Panc1 (cell line): ENCODE measurements at regions not wholly inside any gene's neighbourhood (a gene's known extent, or its start where the extent isn't known, plus 50 kb on each side); places are given as distances from the start of the nearest gene placed in this dataset.

ENCODE experiments used
- ATAC-seq: fragments of 200-7000 bp; cut with Tn5 transposase; 2 replicates; pipeline ENCODE4 v1.9.1; 2020; ENCODE audit warnings: mild to moderate bottlenecking, moderate library complexity
- BruUV-seq: library from RNA; stranded (reverse); fragments of 400-500 nt; replicated peaks from 2 replicates; lab custom pipeline; 2021; lab: Mats Ljungman, UMichigan
- CTCF ChIA-PET: fragments of 300-600 bp; sonication (Branson Sonifier 250); formaldehyde crosslinking; loops from one replicate; lab custom pipeline; 2022; ENCODE audit warnings: antibody characterized with exemption; lab: Charles Lee
- POLR2A ChIA-PET: fragments of 300-600 bp; sonication (Branson Sonifier 250); formaldehyde crosslinking; loops from one replicate; lab custom pipeline; 2022; ENCODE audit warnings: antibody characterized with exemption; lab: Charles Lee
- DNase-seq: peaks from one replicate; pipeline ENCODE4 v3.0.0-alpha.2; 2010; ENCODE audit warnings: low read depth, low spot score
- H3K27ac ChIP-seq: 2 replicates; pipeline ENCODE4 v1.5.1; 2011; ENCODE audit warnings: mild to moderate bottlenecking, low read length, inconsistent platforms
- H3K27me3 ChIP-seq: fragments of 200-500 bp; sonication (Bioruptor generic); 2 replicates; pipeline ENCODE4 v1.6.0; 2014; ENCODE audit warnings: low read length, inconsistent platforms; ENCODE audit not compliant: control insufficient read depth, insufficient read depth
- H3K36me3 ChIP-seq: fragments of 200-500 bp; sonication (Bioruptor generic); 2 replicates; pipeline ENCODE4 v1.5.1; 2014; ENCODE audit warnings: inconsistent platforms, mild to moderate bottlenecking, low read length, moderate library complexity; ENCODE audit not compliant: control insufficient read depth, insufficient read depth
- H3K4me1 ChIP-seq: 2 replicates; pipeline ENCODE4 v1.5.1; 2011; ENCODE audit warnings: inconsistent platforms, mild to moderate bottlenecking, low read length, moderate library complexity; ENCODE audit not compliant: control insufficient read depth, insufficient read depth
- H3K4me3 ChIP-seq, 2 experiments: 2 replicates each; pipeline ENCODE4 v1.5.1; 2011 to 2012; ENCODE audit warnings: low read depth in 2 of 2, low read length in 2 of 2, mild to moderate bottlenecking in 2 of 2, inconsistent platforms in 1 of 2, moderate library complexity in 1 of 2
- H3K9me3 ChIP-seq: fragments of 200-500 bp; sonication (Bioruptor generic); 2 replicates; pipeline ENCODE4 v1.5.1; 2014; ENCODE audit warnings: low read depth, mild to moderate bottlenecking, inconsistent platforms, low read length, moderate library complexity; ENCODE audit not compliant: control insufficient read depth, insufficient read depth
- CTCF ChIP-seq: fragments of 450-650 bp; IDR thresholded peaks from 2 replicates; pipeline ENCODE4 v1.5.1; 2017; ENCODE audit warnings: mild to moderate bottlenecking
- POLR2AphosphoS5 ChIP-seq: IDR thresholded peaks from 2 replicates; pipeline ENCODE4 v1.6.1; 2012; ENCODE audit warnings: mild to moderate bottlenecking, low read depth, low read length, moderate library complexity
- REST ChIP-seq, 2 experiments: IDR thresholded peaks; 2 replicates each; pipeline ENCODE4 v1.6.1; 2011 to 2012; ENCODE audit warnings: low read depth in 2 of 2, control low read depth in 1 of 2, low read length in 1 of 2, mild to moderate bottlenecking in 1 of 2, moderate library complexity in 1 of 2; ENCODE audit not compliant: insufficient read depth in 1 of 2
- SIN3A ChIP-seq: IDR thresholded peaks from 2 replicates; pipeline ENCODE4 v1.6.1; 2012; ENCODE audit warnings: low read depth, mild to moderate bottlenecking, low read length, moderate library complexity, borderline replicate concordance; ENCODE audit not compliant: insufficient read depth
- TCF7L2 ChIP-seq: IDR thresholded peaks from 2 replicates; pipeline ENCODE4 v1.6.1; 2011; ENCODE audit warnings: mild to moderate bottlenecking, low read depth, low read length, inconsistent platforms
- in situ Hi-C: cut with HindIII; loops from 2 replicates; pipeline ENCODE4 v1.10.0; 2016; ENCODE audit warnings: low sequenced_read_pairs, low pct_unique_long_range_greater_than_20kb
- intact Hi-C: fragments of 100-400 bp; cut with micrococcal nuclease; formaldehyde crosslinking; loops from one replicate; pipeline ENCODE4 v1.10.0; 2022; ENCODE audit not compliant: unreplicated experiment

GRCh38 chr3:159250961-159251360 is 449.1 kb downstream of the MFSD1 start:
- POLR2A ChIA-PET: no interaction called here
- H3K27me3 ChIP-seq: no peaks in the 10 kb centered on the region
- DNase-seq: no peak
- CTCF ChIA-PET: no interaction called here
- TF ChIP-seq CTCF: no peak
- TF ChIP-seq REST (IDR thresholded peaks at IDR 0.05; ENCODE audit: insufficient read depth in 1 of 2, low read depth in 2 of 2, low read length in 1 of 2): no peak
- no peak for TF ChIP-seq POLR2AphosphoS5
- no peak for TF ChIP-seq TCF7L2
- TF ChIP-seq SIN3A: no peak
- H3K36me3 ChIP-seq: no peaks in the 10 kb centered on the region
- in situ Hi-C loops: no loop called here
- no peak for ATAC-seq
- BruUV-seq: no TSS peak
- no peak overlapping the region for H3K4me3 ChIP-seq
- no peaks in the 10 kb centered on the region for H3K4me1 ChIP-seq
- H3K27ac ChIP-seq: no peak overlapping the region
- no peaks in the 10 kb centered on the region; the same call in 1 of the 2 replicates for H3K9me3 ChIP-seq
- intact Hi-C loops: no loop called here

GRCh38 chr3:159252274-159252673 is 450.4 kb downstream of the MFSD1 start:
- intact Hi-C loops: loop anchor here (2.0 kb wide), 1 partner anchor 407 kb away; no protein-coding TSS in a partner anchor

More at GRCh38 chr3:159252274-159252673, 450.4 kb downstream of the MFSD1 start:
- TF ChIP-seq TCF7L2: no peak
- no peak for TF ChIP-seq REST (IDR thresholded peaks at IDR 0.05; ENCODE audit: insufficient read depth in 1 of 2, low read depth in 2 of 2, low read length in 1 of 2)
- no peak for TF ChIP-seq POLR2AphosphoS5
- TF ChIP-seq SIN3A: no peak
- DNase-seq (no peak), ATAC-seq (no peak)
- no peaks in the 10 kb centered on the region for H3K4me1 ChIP-seq
- H3K36me3 ChIP-seq: no peaks in the 10 kb centered on the region
- BruUV-seq: no TSS peak
- ChIA-PET CTCF (interaction anchor here (0.5 kb wide), 1 partner anchor 554 kb away, joined by 6 read pairs; no protein-coding TSS in a partner anchor), POLR2A (no interaction called here)
- in situ Hi-C loops: no loop called here
- no peaks in the 10 kb centered on the region for H3K27me3 ChIP-seq
- no peaks in the 10 kb centered on the region; the same call in 1 of the 2 replicates for H3K9me3 ChIP-seq
- H3K4me3 ChIP-seq: no peak overlapping the region
- no peak overlapping the region for H3K27ac ChIP-seq
